ENCODE measurements at regions not wholly inside any gene's neighbourhood (a gene's known extent, or its start where the extent isn't known, plus 50 kb on each side); places are given as distances from the start of the nearest gene placed in this dataset.

DNA sequence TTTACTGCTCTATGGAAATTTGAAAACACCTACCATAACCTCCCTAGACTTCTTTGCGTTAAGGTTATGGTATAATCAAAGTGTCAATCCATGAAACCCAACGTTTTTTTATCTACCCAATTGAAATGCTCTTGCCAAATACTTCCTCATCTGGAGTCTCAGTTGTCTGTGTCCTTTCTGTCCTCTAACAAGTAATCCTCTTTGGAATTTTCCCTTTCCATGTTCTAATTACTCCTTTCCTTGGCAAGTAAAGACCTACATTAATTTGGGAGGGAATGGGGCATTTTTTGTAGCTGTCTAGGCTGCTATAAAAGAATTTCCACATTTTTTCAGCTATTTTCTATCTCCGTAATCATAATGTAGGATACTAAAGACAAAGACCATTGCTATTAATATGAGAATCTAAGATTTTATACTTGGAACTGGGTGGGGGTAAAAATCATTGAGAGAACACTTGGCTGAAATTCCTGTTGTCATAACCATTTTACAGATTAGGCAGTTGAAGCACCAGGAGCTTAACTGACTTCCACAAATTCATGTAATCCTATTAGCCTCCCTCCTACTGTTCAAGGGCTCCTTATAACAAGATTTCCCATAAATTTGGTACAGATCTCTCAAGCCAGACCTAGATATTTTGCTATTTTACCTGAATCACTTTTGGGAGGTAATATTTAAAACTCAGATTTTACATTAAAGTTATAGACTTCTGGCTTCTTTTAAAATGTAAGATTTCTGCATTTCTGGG lies 1307.6 kb downstream of the XPNPEP1 start:
- H3K36me3 ChIP-seq (ENCODE audit: control insufficient read depth in 2 of 4, insufficient read depth in 4 of 4, low read length in 3 of 4) = no peaks in the 10 kb centered on the region
- H3K14ac ChIP-seq (ENCODE audit: insufficient read length) = no peak overlapping the region
- no peak overlapping the region for H2BK20ac ChIP-seq (ENCODE audit: low read length)
- H3K4ac ChIP-seq (replicated peaks; ENCODE audit: insufficient read length, low read depth, low read length) = no peak overlapping the region
- 91% methylated on average over 3 of the region's 3 CpGs; no CpG with 5 or more reads in 1 of the 2 experiments for WGBS, 2 experiments (ENCODE audit: extremely low coverage in 1 of 2, insufficient coverage in 1 of 2, insufficient read length in 1 of 2, insufficient replicate concordance in 2 of 2, low coverage in 1 of 2, low lambda C conversion rate in 2 of 2, missing lambda C conversion rate in 1 of 2)
- no peak overlapping the region for H4K5ac ChIP-seq (ENCODE audit: insufficient read length, low read depth, low read length)
- H4K8ac ChIP-seq (ENCODE audit: extremely low read depth, insufficient read depth, low read length) = no peak overlapping the region
- H3K18ac ChIP-seq (ENCODE audit: extremely low read depth, low read length) = no peak overlapping the region
- H3K23me2 ChIP-seq (ENCODE audit: low read depth, low read length) = no peaks in the 10 kb centered on the region
- no peaks in the 10 kb centered on the region for H3K4me1 ChIP-seq (replicated peaks in 1 of 4; ENCODE audit: control insufficient read depth in 3 of 4, insufficient read depth in 4 of 4, low read length in 3 of 4)
- H4K20me1 ChIP-seq (replicated peaks in 1 of 2; ENCODE audit: control insufficient read depth in 1 of 2, insufficient read depth in 2 of 2, low read length in 2 of 2) = no peaks in the 10 kb centered on the region
- no peak overlapping the region for H2BK5ac ChIP-seq (ENCODE audit: low read depth, low read length)
- H2BK12ac ChIP-seq (ENCODE audit: low read depth, low read length) = no peak overlapping the region
- H3K27ac ChIP-seq (ENCODE audit: low read depth, low read length) = no peak overlapping the region
- FAIRE-seq (no peak), DNase-seq (ENCODE audit: low read depth in 1 of 2, low spot score in 2 of 2) (no peak)
- H3K79me1 ChIP-seq (ENCODE audit: low read depth, low read length) = no peaks in the 10 kb centered on the region
- H2AK5ac ChIP-seq (ENCODE audit: low read depth, low read length) = no peak overlapping the region
- CTCF ChIA-PET (ENCODE audit: partially characterized antibody) = interaction anchor here (1.3 kb wide), 1 partner anchor 14 kb away, joined by 3 read pairs; no protein-coding TSS in a partner anchor
- H3K4me3 ChIP-seq (ENCODE audit: extremely low read depth in 1 of 4, insufficient read depth in 2 of 4, low read depth in 3 of 4, low read length in 4 of 4) = no peak overlapping the region
- no peak overlapping the region for H2BK120ac ChIP-seq (replicated peaks; ENCODE audit: low read depth, low read length)
- no peaks in the 10 kb centered on the region for H3K9me3 ChIP-seq (ENCODE audit: insufficient read depth in 2 of 2, low read depth in 1 of 2, low read length in 1 of 2)
- no peak overlapping the region for H3K9ac ChIP-seq (replicated peaks in 1 of 4; ENCODE audit: extremely low read depth in 1 of 4, low read depth in 3 of 4, low read length in 3 of 4)
- no peak overlapping the region for H3K56ac ChIP-seq (replicated peaks; ENCODE audit: insufficient read length, low read depth, low read length)
- no peaks in the 10 kb centered on the region for H3K27me3 ChIP-seq (replicated peaks in 1 of 4; ENCODE audit: control insufficient read depth in 3 of 4, extremely low read depth in 1 of 4, insufficient read depth in 3 of 4, low read length in 3 of 4)
- H3K23ac ChIP-seq (ENCODE audit: insufficient read length) = no peak overlapping the region
- no peak overlapping the region for H4K91ac ChIP-seq (replicated peaks; ENCODE audit: insufficient read length, low read length)
- H2BK15ac ChIP-seq (ENCODE audit: low read length) = no peak overlapping the region
- POLR2A ChIA-PET (ENCODE audit: partially characterized antibody) = no interaction called here
- H3K79me2 ChIP-seq (ENCODE audit: control insufficient read depth in 1 of 2, insufficient read depth in 2 of 2, low read length in 2 of 2) = no peaks in the 10 kb centered on the region
- no peak overlapping the region for H2AFZ ChIP-seq (ENCODE audit: low read length)
- H3K4me2 ChIP-seq (ENCODE audit: insufficient read depth in 1 of 2, low read depth in 2 of 2, low read length in 2 of 2) = no peak overlapping the region
- TF ChIP-seq TEAD4 (IDR thresholded peaks at IDR 0.05; ENCODE audit: low read depth, low read length) (no peak), CHD2 (IDR thresholded peaks at IDR 0.05; ENCODE audit: low read length) (no peak), SP1 (IDR thresholded peaks at IDR 0.05; ENCODE audit: low read depth, low read length) (no peak)
- TF ChIP-seq, protein P1, sequence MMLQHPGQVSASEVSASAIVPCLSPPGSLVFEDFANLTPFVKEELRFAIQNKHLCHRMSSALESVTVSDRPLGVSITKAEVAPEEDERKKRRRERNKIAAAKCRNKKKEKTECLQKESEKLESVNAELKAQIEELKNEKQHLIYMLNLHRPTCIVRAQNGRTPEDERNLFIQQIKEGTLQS (IDR thresholded peaks at IDR 0.05; ENCODE audit: insufficient read depth, low read depth, low read length) = no peak
